Sciatic nerve (tissue), 2 donors: ENCODE measurements at regions not wholly inside any gene's neighbourhood (a gene's known extent, or its start where the extent isn't known, plus 50 kb on each side); places are given as distances from the start of the nearest gene placed in this dataset.
"Not testable (repeated sequence)": the region's sequence is repeated elsewhere in the genome, so short reads cannot be mapped to it uniquely, and the experiment has no call there.

ENCODE experiments used
- ATAC-seq: fragments of 200-7000 bp; cut with Tn5 transposase; one replicate; pipeline ENCODE4 v1.9.1; 2020; ENCODE audit warnings: mild to moderate bottlenecking, moderate library complexity
- DNase-seq: peaks from one replicate; pipeline ENCODE4 v3.0.0-alpha.2; 2020; ENCODE audit warnings: low spot score
- intact Hi-C: fragments of 100-400 bp; cut with DNase I; formaldehyde crosslinking; loops from one replicate; pipeline ENCODE4 v1.14.2; 2022
- donor health status: DM: no; HTN: no; CAD: no.
- donor health status: DM: no; HTN: no; CAD: no.

GRCh38 chr12:97075934-97076630 is 169.0 kb downstream of the NEDD1 start:
- no peak for ATAC-seq
- intact Hi-C loops, result no loop called here
- DNase-seq, result no peak

GRCh38 chr12:97076912-97077311 is 169.9 kb downstream of the NEDD1 start:
- DNase-seq, intact Hi-C loops, ATAC-seq: not testable (repeated sequence)

GRCh38 chr12:97082029-97082428 is 175.0 kb downstream of the NEDD1 start:
- DNase-seq (no peak), ATAC-seq (no peak)
- intact Hi-C loops, result no loop called here

- ATAC-seq (no peak), DNase-seq (no peak)
- intact Hi-C loops, result no loop called here
Measured at GRCh38 chr12:97093187-97093683, 186.2 kb downstream of the NEDD1 start.

GRCh38 chr12:97097734-97098133 is 190.7 kb downstream of the NEDD1 start:
- ATAC-seq (no peak), DNase-seq (no peak)
- intact Hi-C loops, result no loop called here

GRCh38 chr12:97109441-97109840 is 202.4 kb downstream of the NEDD1 start:
- DNase-seq (no peak), ATAC-seq (no peak)
- intact Hi-C loops, result no loop called here

- intact Hi-C loops, result no loop called here
- DNase-seq (no peak), ATAC-seq (no peak)
Measured at GRCh38 chr12:97112136-97112535, 205.1 kb downstream of the NEDD1 start.

- no peak for DNase-seq
- ATAC-seq, result no peak
- intact Hi-C loops, result no loop called here
Measured at GRCh38 chr12:97118796-97119375, 211.8 kb downstream of the NEDD1 start.

GRCh38 chr12:97127061-97127460 is 220.0 kb downstream of the NEDD1 start:
- DNase-seq (no peak), ATAC-seq (no peak)
- intact Hi-C loops, result no loop called here

GRCh38 chr12:97131220-97131981 is 224.3 kb downstream of the NEDD1 start:
- DNase-seq (no peak), ATAC-seq (no peak)
- intact Hi-C loops, result no loop called here

GRCh38 chr12:97132270-97132669 is 225.2 kb downstream of the NEDD1 start:
- DNase-seq (no peak), ATAC-seq (no peak)
- intact Hi-C loops, result no loop called here

GRCh38 chr12:97134495-97134894 is 227.4 kb downstream of the NEDD1 start:
- ATAC-seq, result no peak
- intact Hi-C loops, result no loop called here
- no peak for DNase-seq

- intact Hi-C loops, result no loop called here
- ATAC-seq (no peak), DNase-seq (no peak)
Measured at GRCh38 chr12:97140355-97140754, 233.3 kb downstream of the NEDD1 start.

GRCh38 chr12:97142737-97143410 is 235.8 kb downstream of the NEDD1 start:
- ATAC-seq, result no peak
- no peak for DNase-seq
- intact Hi-C loops, result no loop called here

- ATAC-seq (peak; percentile 67), DNase-seq (peak; percentile 64)
- intact Hi-C loops, result loop anchor here (5.0 kb wide), 1 partner anchor 472 kb away; no protein-coding TSS in a partner anchor
Measured at GRCh38 chr12:97148941-97149559, 242.0 kb downstream of the NEDD1 start.

GRCh38 chr12:97151481-97151880 is 244.4 kb downstream of the NEDD1 start:
- ATAC-seq, result no peak
- DNase-seq, result no peak
- intact Hi-C loops, result no loop called here

GRCh38 chr12:97159377-97159776 is 252.3 kb downstream of the NEDD1 start:
- ATAC-seq (no peak), DNase-seq (no peak)
- intact Hi-C loops, result no loop called here

- intact Hi-C loops, result no loop called here
- DNase-seq, result no peak
- no peak for ATAC-seq
Measured at GRCh38 chr12:97160277-97160676, 253.2 kb downstream of the NEDD1 start.

- no peak for ATAC-seq
- no peak for DNase-seq
- intact Hi-C loops, result no loop called here
Measured at GRCh38 chr12:97162173-97162572, 255.1 kb downstream of the NEDD1 start.
